GM23338 (cell line): ENCODE measurements at regions not wholly inside any gene's neighbourhood (a gene's known extent, or its start where the extent isn't known, plus 50 kb on each side); places are given as distances from the start of the nearest gene placed in this dataset.

Experiments
- CREB1 ChIP-seq: fragments of 250-450 bp; sonication (Bioruptor Pico); IDR thresholded peaks from 2 replicates; pipeline ENCODE4 v1.5.0; 2020; ENCODE audit warnings: low read depth, mild to moderate bottlenecking, moderate library complexity
- EZH2 ChIP-seq: fragments of 200-600 bp; sonication (generic); IDR thresholded peaks from one replicate; pipeline ENCODE4 v1.8.0; 2017; ENCODE audit warnings: antibody characterized with exemption, mild to moderate bottlenecking, low read depth; ENCODE audit not compliant: unreplicated experiment
- EZH2phosphoT487 ChIP-seq: fragments of 200-600 bp; sonication (generic); IDR thresholded peaks from one replicate; pipeline ENCODE4 v1.8.1; 2018; ENCODE audit warnings: antibody characterized with exemption; ENCODE audit not compliant: unreplicated experiment
- JUNB ChIP-seq: IDR thresholded peaks from one replicate; pipeline ENCODE4 v1.6.1; 2016; ENCODE audit warnings: antibody characterized with exemption; ENCODE audit not compliant: unreplicated experiment
- POLR2AphosphoS5 ChIP-seq: IDR thresholded peaks from 2 replicates; pipeline ENCODE4 v1.6.1; 2016; ENCODE audit warnings: antibody characterized with exemption, low read depth
- TF ChIP-seq, protein P1 (sequence below), 2 experiments: fragments of 200-600 bp in 1 of 2; sonication (generic) in 1 of 2; conservative IDR thresholded peaks; 2 replicates each; pipeline versions ENCODE4 v1.5.1 to v1.6.1; 2016 to 2017; ENCODE audit warnings: antibody characterized with exemption in 2 of 2, low read depth in 2 of 2, mild to moderate bottlenecking in 2 of 2, moderate library complexity in 1 of 2
- TF ChIP-seq, protein P2 (sequence below): IDR thresholded peaks from one replicate; pipeline ENCODE4 v1.6.1; 2018; ENCODE audit warnings: antibody characterized with exemption; ENCODE audit not compliant: unreplicated experiment

GRCh38 chr21:41597227-41597626 is 89.3 kb upstream of the TMPRSS2 start:
- TF ChIP-seq EZH2phosphoT487 (no peak), CREB1 (CRISPR knock-in tag) (no peak), POLR2AphosphoS5 (no peak), EZH2 (no peak), JUNB (no peak)
- TF ChIP-seq, protein P1, sequence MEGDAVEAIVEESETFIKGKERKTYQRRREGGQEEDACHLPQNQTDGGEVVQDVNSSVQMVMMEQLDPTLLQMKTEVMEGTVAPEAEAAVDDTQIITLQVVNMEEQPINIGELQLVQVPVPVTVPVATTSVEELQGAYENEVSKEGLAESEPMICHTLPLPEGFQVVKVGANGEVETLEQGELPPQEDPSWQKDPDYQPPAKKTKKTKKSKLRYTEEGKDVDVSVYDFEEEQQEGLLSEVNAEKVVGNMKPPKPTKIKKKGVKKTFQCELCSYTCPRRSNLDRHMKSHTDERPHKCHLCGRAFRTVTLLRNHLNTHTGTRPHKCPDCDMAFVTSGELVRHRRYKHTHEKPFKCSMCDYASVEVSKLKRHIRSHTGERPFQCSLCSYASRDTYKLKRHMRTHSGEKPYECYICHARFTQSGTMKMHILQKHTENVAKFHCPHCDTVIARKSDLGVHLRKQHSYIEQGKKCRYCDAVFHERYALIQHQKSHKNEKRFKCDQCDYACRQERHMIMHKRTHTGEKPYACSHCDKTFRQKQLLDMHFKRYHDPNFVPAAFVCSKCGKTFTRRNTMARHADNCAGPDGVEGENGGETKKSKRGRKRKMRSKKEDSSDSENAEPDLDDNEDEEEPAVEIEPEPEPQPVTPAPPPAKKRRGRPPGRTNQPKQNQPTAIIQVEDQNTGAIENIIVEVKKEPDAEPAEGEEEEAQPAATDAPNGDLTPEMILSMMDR (conservative IDR thresholded peaks at IDR 0.05; ENCODE audit: low read depth in 2 of 2): no peak
- TF ChIP-seq, protein P2, sequence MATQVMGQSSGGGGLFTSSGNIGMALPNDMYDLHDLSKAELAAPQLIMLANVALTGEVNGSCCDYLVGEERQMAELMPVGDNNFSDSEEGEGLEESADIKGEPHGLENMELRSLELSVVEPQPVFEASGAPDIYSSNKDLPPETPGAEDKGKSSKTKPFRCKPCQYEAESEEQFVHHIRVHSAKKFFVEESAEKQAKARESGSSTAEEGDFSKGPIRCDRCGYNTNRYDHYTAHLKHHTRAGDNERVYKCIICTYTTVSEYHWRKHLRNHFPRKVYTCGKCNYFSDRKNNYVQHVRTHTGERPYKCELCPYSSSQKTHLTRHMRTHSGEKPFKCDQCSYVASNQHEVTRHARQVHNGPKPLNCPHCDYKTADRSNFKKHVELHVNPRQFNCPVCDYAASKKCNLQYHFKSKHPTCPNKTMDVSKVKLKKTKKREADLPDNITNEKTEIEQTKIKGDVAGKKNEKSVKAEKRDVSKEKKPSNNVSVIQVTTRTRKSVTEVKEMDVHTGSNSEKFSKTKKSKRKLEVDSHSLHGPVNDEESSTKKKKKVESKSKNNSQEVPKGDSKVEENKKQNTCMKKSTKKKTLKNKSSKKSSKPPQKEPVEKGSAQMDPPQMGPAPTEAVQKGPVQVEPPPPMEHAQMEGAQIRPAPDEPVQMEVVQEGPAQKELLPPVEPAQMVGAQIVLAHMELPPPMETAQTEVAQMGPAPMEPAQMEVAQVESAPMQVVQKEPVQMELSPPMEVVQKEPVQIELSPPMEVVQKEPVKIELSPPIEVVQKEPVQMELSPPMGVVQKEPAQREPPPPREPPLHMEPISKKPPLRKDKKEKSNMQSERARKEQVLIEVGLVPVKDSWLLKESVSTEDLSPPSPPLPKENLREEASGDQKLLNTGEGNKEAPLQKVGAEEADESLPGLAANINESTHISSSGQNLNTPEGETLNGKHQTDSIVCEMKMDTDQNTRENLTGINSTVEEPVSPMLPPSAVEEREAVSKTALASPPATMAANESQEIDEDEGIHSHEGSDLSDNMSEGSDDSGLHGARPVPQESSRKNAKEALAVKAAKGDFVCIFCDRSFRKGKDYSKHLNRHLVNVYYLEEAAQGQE: no peak
